ENCODE measurements at regions not wholly inside any gene's neighbourhood (a gene's known extent, or its start where the extent isn't known, plus 50 kb on each side); places are given as distances from the start of the nearest gene placed in this dataset.

DNA sequence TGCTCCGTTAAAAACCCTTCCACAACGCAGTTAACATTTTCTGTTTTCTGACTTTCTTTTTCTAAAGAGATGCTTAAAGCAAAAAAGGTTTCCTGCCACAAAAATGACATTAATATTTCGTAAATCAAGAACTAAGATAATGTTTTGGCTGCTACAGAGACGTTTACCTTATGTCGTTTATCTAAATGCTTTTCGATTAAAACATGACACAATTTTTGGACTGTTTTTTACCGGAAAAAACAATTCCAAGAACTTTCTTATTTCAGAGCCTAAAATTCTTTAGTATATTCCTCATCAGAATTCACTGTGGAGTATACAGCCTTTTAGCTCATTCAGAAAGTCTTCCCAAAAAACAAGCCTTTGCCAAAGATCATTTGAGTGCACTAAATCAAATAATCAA is 278.0 kb upstream of the TCF4 start:
- TF ChIP-seq, protein P1, sequence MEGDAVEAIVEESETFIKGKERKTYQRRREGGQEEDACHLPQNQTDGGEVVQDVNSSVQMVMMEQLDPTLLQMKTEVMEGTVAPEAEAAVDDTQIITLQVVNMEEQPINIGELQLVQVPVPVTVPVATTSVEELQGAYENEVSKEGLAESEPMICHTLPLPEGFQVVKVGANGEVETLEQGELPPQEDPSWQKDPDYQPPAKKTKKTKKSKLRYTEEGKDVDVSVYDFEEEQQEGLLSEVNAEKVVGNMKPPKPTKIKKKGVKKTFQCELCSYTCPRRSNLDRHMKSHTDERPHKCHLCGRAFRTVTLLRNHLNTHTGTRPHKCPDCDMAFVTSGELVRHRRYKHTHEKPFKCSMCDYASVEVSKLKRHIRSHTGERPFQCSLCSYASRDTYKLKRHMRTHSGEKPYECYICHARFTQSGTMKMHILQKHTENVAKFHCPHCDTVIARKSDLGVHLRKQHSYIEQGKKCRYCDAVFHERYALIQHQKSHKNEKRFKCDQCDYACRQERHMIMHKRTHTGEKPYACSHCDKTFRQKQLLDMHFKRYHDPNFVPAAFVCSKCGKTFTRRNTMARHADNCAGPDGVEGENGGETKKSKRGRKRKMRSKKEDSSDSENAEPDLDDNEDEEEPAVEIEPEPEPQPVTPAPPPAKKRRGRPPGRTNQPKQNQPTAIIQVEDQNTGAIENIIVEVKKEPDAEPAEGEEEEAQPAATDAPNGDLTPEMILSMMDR (IDR thresholded peaks at IDR 0.05; ENCODE audit: extremely low read depth, missing control alignments) = no peak
- no peak for DNase-seq (ENCODE audit: low spot score)

DNA sequence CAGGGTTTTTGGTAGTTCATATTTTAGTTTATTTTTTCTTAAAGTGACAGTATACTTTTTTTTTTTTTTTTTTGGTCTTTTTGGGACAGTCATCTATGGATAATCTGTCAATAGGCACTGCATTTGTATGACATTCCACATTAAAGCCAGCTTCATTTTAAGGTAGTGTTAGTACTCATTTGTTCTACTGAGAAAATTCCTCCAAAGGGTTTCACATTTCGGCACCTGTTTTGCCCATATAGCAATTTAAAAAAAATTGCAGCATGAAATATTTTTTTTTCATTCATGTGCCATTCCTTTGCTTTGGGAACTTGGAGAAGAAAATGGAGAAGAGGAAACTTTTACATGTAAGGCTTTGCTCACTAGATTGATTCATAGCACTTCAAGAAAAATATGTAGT is 276.3 kb upstream of the TCF4 start:
- TF ChIP-seq, protein P1 (IDR thresholded peaks at IDR 0.05; ENCODE audit: extremely low read depth, missing control alignments) = no peak
- DNase-seq (ENCODE audit: low spot score) = no peak

DNA sequence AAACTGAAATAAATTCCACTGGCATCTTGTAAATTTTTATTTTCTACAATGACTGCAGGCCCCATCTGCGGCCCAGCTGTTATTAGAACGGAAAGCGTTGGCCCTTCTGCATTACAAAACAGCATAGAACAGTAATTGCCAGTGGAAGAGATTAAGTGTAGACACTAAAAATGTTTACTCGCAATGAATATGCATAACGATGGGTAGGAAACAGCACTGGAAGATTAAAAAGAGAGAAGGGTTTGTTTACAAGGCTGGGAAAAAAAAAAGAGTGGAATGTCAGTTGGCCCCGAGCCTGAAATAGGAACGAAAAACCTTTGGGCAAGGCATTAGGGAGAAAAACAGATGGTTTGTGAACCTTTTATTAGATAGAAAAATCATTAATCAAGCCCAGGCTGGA is 275.9 kb upstream of the TCF4 start:
- TF ChIP-seq, protein P1 (IDR thresholded peaks at IDR 0.05; ENCODE audit: extremely low read depth, missing control alignments) = no peak
- no peak for DNase-seq (ENCODE audit: low spot score)

DNA sequence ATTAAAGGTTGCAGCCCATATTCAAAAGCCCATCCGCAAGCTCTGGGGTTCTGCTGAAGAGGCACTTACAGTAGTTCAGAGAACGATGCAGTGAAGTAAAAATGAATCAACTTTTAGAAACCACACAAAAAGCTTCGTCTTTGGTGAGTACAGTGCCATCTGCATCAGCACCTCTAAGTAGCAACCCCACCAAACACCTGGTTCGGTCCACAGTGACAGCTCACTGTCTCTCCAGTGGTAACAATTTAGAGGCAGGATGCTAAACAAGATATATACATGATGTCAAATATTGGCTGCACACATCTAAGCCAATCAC is 275.4 kb upstream of the TCF4 start:
- TF ChIP-seq, protein P1 (IDR thresholded peaks at IDR 0.05; ENCODE audit: extremely low read depth, missing control alignments) = no peak
- no peak for DNase-seq (ENCODE audit: low spot score)

DNA sequence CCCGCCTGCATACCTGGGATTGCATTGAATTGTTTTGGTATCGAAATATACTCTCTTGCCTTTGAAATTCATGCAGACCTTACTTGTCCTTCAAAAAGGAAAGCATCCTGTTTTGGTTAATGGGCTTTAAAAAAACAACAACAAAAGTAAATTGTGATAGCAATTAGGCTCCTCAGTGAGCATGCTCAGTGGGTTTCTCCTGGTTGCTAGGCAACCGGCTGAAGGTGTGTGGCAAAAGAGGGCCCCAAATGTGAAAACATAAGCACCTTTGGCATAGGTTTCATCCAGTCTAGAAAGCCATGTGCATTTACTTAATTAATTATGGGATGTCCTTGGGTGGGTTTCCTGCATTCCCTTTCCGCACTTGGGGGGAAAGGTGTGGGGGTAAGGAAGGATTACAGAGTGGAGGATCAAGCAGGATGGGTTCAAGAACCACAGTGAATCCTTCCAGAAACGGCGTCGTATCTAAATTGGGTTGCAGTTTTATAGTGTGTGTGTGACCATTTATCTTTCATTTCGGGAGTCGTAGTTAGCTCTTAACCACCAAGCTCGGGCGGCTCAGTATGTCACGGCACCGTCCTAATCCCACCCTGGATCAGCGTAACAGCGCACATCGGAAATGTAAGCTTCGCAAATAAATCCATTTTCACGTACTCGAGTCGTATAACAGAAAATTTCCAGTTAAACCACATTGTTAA is 274.9 kb upstream of the TCF4 start:
- no peak for DNase-seq (ENCODE audit: low spot score)
- TF ChIP-seq, protein P1 (IDR thresholded peaks at IDR 0.05; ENCODE audit: extremely low read depth, missing control alignments) = no peak

DNA sequence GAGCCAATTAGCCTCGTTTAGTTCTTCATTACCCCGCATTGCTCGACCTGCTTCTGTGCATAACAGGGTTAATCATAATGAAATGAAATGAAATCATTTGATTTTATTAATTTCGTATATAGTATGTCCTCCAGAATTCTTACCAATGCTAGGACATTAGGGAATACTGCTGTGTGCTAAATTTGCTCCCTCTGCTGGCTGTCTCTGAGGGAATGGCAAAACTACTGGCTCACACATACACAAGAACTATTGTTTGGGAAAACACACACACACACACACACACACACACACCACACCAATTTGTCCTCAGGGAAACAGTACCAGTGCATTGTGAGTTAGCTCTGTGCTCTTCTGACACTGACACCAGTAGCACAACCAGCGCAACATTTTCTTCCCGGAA is 273.3 kb upstream of the TCF4 start:
- DNase-seq (ENCODE audit: low spot score) = no peak
- TF ChIP-seq, protein P1 (IDR thresholded peaks at IDR 0.05; ENCODE audit: extremely low read depth, missing control alignments) = no peak

DNA sequence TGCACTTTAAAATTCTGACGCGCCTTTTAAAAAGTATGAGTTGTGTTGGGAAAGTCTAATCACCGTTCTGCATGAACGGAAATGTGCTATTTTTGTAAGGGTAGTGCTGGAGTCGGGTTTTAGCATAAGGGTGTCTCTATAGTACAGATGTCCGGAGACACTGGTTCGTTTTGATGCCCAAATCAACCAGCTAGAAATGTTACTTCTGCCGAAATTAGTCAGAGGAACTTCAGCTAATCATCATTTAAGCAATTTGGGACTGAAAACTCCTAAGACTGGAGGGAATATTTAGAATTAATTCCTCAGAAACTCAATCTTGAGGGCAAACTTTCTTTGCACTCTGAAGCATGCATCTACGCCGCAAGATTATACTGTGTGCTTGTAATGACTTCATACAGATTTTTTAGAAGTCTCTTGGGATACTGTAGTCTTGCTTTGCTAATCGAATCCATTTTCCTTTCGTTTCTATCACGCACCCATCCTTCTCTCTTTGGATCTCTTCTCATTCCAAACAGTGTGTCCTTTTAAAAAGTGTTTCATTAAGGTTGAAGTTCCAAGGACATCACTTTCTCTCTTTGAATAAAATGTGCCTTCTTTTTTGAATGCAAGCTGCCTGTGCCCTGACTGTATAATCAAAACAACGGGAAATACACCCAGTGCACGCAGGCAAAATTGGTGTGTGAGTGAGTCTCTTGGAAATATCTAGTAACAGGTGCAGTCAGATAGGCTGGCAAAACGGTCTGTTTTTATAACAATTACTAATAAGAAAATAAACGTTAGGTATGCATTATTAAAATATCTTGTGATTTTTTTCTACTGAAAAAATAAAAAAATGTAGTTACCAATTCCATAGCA is 270.9 kb upstream of the TCF4 start:
- DNase-seq (ENCODE audit: low spot score) = no peak
- TF ChIP-seq, protein P1 (IDR thresholded peaks at IDR 0.05; ENCODE audit: extremely low read depth, missing control alignments) = no peak
